ENCODE measurements at regions not wholly inside any gene's neighbourhood (a gene's known extent, or its start where the extent isn't known, plus 50 kb on each side); places are given as distances from the start of the nearest gene placed in this dataset.

DNA sequence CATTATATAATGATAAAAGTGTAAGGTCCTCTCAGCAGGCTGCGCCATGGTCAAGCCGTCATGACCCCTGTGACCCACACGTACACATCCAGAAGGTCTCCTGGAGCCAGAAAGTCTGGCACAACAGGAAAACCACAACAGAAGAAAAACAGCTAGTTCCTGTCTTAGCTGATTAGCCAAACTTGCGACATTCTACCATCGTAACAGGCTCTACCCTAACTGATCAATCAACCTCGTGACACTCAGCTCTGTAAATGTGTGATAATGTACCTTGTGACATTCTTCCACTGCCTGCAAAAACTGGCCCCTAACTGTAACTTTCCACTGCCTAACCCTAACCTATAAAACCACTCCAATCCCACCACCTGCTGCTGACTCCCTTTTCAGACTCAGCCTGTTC lies 316.4 kb upstream of the TUSC1 start:
- Histone ChIP-seq H3K36me3 (ENCODE audit: insufficient read depth, low read length) (no peaks in the 10 kb centered on the region), H3K27ac (ENCODE audit: low read depth, low read length, poor library complexity, severe bottlenecking) (no peak overlapping the region), H2AFZ (ENCODE audit: low read length) (no peak overlapping the region), H3K79me2 (ENCODE audit: insufficient read depth, low read depth, low read length) (no peaks in the 10 kb centered on the region), H3K4me2 (ENCODE audit: low read length) (no peak overlapping the region), H3K4me1 (ENCODE audit: insufficient read depth, low read length, poor library complexity, severe bottlenecking) (no peaks in the 10 kb centered on the region), H3K9me2 (ENCODE audit: insufficient read depth, low read length) (no peaks in the 10 kb centered on the region), H3K9me3 (ENCODE audit: low read length) (no peaks in the 10 kb centered on the region), H4K20me1 (ENCODE audit: insufficient read depth, low read length) (no peaks in the 10 kb centered on the region; the same call in 1 of the 2 replicates), H3K4me3 (ENCODE audit: low read depth, low read length, poor library complexity, severe bottlenecking) (no peak overlapping the region)
- BruUV-seq (replicated peaks), result no TSS peak
- ChIA-PET CTCF (ENCODE audit: unreplicated experiment) (no interaction called here), POLR2A (interaction anchor here (0.7 kb wide), 1 partner anchor 10 kb away, joined by 3 read pairs; no protein-coding TSS in a partner anchor)
- intact Hi-C loops (cut with micrococcal nuclease; ENCODE audit: unreplicated experiment), result no loop called here
- TF ChIP-seq, protein P1, sequence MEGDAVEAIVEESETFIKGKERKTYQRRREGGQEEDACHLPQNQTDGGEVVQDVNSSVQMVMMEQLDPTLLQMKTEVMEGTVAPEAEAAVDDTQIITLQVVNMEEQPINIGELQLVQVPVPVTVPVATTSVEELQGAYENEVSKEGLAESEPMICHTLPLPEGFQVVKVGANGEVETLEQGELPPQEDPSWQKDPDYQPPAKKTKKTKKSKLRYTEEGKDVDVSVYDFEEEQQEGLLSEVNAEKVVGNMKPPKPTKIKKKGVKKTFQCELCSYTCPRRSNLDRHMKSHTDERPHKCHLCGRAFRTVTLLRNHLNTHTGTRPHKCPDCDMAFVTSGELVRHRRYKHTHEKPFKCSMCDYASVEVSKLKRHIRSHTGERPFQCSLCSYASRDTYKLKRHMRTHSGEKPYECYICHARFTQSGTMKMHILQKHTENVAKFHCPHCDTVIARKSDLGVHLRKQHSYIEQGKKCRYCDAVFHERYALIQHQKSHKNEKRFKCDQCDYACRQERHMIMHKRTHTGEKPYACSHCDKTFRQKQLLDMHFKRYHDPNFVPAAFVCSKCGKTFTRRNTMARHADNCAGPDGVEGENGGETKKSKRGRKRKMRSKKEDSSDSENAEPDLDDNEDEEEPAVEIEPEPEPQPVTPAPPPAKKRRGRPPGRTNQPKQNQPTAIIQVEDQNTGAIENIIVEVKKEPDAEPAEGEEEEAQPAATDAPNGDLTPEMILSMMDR (conservative IDR thresholded peaks at IDR 0.05; ENCODE audit: low read length), result no peak
- no peak for TF ChIP-seq EZH2phosphoT487 (IDR thresholded peaks at IDR 0.05; ENCODE audit: borderline replicate concordance, low read depth, low read length)
- DNase-seq (ENCODE audit: low spot score), result no peak

DNA sequence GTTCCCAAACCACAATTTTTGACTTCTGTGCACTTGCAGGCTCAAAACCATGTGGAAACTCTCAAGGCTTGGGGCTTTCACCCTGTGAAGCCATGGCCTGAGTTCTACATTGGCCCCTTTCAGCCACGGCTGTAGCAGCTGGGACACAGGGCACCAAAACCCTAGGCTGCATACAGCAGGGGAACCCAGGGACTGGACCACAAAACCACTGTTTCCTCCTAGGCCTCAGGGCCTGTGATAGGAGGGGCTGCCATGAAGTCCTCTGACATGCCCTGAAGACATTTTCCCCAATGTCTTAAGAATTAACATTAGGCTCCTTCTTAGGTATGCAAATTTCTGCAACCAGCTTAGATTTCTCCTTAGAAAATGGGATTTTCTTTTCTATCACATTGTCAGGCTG lies 312.1 kb upstream of the TUSC1 start:
- Histone ChIP-seq H3K4me3 (ENCODE audit: low read depth, low read length, poor library complexity, severe bottlenecking) (no peak overlapping the region), H3K4me2 (ENCODE audit: low read length) (no peak overlapping the region), H3K27ac (ENCODE audit: low read depth, low read length, poor library complexity, severe bottlenecking) (no peak overlapping the region), H2AFZ (ENCODE audit: low read length) (no peak overlapping the region), H3K79me2 (ENCODE audit: insufficient read depth, low read depth, low read length) (no peaks in the 10 kb centered on the region), H3K9me3 (ENCODE audit: low read length) (no peaks in the 10 kb centered on the region), H3K36me3 (ENCODE audit: insufficient read depth, low read length) (no peaks in the 10 kb centered on the region), H3K4me1 (ENCODE audit: insufficient read depth, low read length, poor library complexity, severe bottlenecking) (no peaks in the 10 kb centered on the region), H3K9me2 (ENCODE audit: insufficient read depth, low read length) (no peaks in the 10 kb centered on the region), H4K20me1 (ENCODE audit: insufficient read depth, low read length) (no peaks in the 10 kb centered on the region)
- BruUV-seq (replicated peaks), result no TSS peak
- DNase-seq (ENCODE audit: low spot score), result no peak
- no peak for TF ChIP-seq EZH2phosphoT487 (IDR thresholded peaks at IDR 0.05; ENCODE audit: borderline replicate concordance, low read depth, low read length)
- TF ChIP-seq, protein P1 (conservative IDR thresholded peaks at IDR 0.05; ENCODE audit: low read length), result no peak
- ChIA-PET CTCF (ENCODE audit: unreplicated experiment) (no interaction called here), POLR2A (no interaction called here)
- intact Hi-C loops (cut with micrococcal nuclease; ENCODE audit: unreplicated experiment), result no loop called here

DNA sequence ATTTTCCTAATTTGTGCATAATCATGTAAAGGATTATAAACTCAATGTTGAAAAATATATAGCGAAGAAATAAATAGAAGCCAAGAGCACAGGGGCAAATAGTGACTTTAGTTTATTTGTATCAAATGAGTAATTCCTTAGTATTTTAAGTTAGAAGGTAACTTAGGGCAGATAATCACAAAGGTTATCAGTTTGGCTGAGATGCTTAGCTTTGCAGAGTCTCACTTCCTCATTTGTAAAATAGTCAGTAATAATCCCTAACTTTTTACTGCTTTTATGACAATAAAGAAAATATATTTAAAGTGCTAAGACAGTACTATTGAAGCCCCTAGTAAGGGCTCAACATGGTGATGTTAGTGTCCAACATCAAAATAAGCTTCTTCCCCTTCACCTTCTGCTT lies 297.4 kb upstream of the TUSC1 start:
- Histone ChIP-seq H3K4me1 (ENCODE audit: insufficient read depth, low read length, poor library complexity, severe bottlenecking) (no peaks in the 10 kb centered on the region), H3K9me3 (ENCODE audit: low read length) (no peaks in the 10 kb centered on the region), H4K20me1 (ENCODE audit: insufficient read depth, low read length) (no peaks in the 10 kb centered on the region), H3K36me3 (ENCODE audit: insufficient read depth, low read length) (no peaks in the 10 kb centered on the region), H3K27ac (ENCODE audit: low read depth, low read length, poor library complexity, severe bottlenecking) (no peak overlapping the region), H3K9me2 (ENCODE audit: insufficient read depth, low read length) (no peaks in the 10 kb centered on the region), H3K79me2 (ENCODE audit: insufficient read depth, low read depth, low read length) (no peaks in the 10 kb centered on the region), H3K4me2 (ENCODE audit: low read length) (no peak overlapping the region), H2AFZ (ENCODE audit: low read length) (no peak overlapping the region), H3K4me3 (ENCODE audit: low read depth, low read length, poor library complexity, severe bottlenecking) (no peak overlapping the region)
- intact Hi-C loops (cut with micrococcal nuclease; ENCODE audit: unreplicated experiment), result no loop called here
- ChIA-PET CTCF (ENCODE audit: unreplicated experiment) (no interaction called here), POLR2A (no interaction called here)
- no peak for DNase-seq (ENCODE audit: low spot score)
- TF ChIP-seq EZH2phosphoT487 (IDR thresholded peaks at IDR 0.05; ENCODE audit: borderline replicate concordance, low read depth, low read length), result no peak
- TF ChIP-seq, protein P1 (conservative IDR thresholded peaks at IDR 0.05; ENCODE audit: low read length), result no peak
- BruUV-seq (replicated peaks), result no TSS peak

Measured in OCI-LY7 (cell line).